HepG2 (cell line): ENCODE measurements at regions not wholly inside any gene's neighbourhood (a gene's known extent, or its start where the extent isn't known, plus 50 kb on each side); places are given as distances from the start of the nearest gene placed in this dataset.

Experiments
- ATAC-seq: fragments of 200-7000 bp; cut with Tn5 transposase; 3 replicates; pipeline ENCODE4 v1.9.1; 2020; ENCODE audit warnings: mild to moderate bottlenecking, moderate library complexity
- BruUV-seq: library from RNA; stranded (reverse); fragments of 400-500 nt; replicated peaks from 2 replicates; lab custom pipeline; 2021; lab: Mats Ljungman, UMichigan
- CTCF ChIA-PET: fragments of 300-600 bp; formaldehyde crosslinking; extraction: SDS; loops from one replicate; lab custom pipeline; 2021; ENCODE audit warnings: low total read pairs, inconsistent platforms, low intra/inter-chr PET ratio; lab: Yijun Ruan, JAX
- POLR2A ChIA-PET: fragments of 350-600 bp; sonication (Branson Sonifier 250); formaldehyde crosslinking; loops from one replicate; lab custom pipeline; 2020; ENCODE audit warnings: antibody characterized with exemption, inconsistent platforms; lab: Yijun Ruan, JAX
- DNase-seq: peaks from one replicate; pipeline ENCODE4 v3.0.0-alpha.2; 2015; ENCODE audit warnings: low spot score
- FAIRE-seq: peaks from 3 replicates; lab custom pipeline; 2011; peaks lifted over from hg19 to GRCh38; lab: Jason Lieb, UNC
- H2AFZ ChIP-seq: one replicate; pipeline ENCODE4 v1.6.1; 2011; ENCODE audit warnings: low read length, inconsistent platforms
- H3K27ac ChIP-seq: fragments of 300-600 bp; 3 replicates; pipeline ENCODE4 v1.8.0; 2011; ENCODE audit warnings: mixed run types, mild to moderate bottlenecking, mixed read lengths, low read length, inconsistent platforms; ENCODE audit not compliant: insufficient read depth; ENCODE audit errors: extremely low read length
- H3K27me3 ChIP-seq, 2 experiments: fragments of 200-600 bp in 1 of 2; 2 replicates in 1 of 2; 3 replicates in 1 of 2; pipeline versions ENCODE4 v1.6.0 to v1.8.0; 2011; ENCODE audit warnings: low read length in 2 of 2, mild to moderate bottlenecking in 2 of 2, moderate library complexity in 2 of 2, inconsistent platforms in 1 of 2; ENCODE audit not compliant: insufficient read depth in 2 of 2, control insufficient read depth in 1 of 2
- H3K36me3 ChIP-seq, 2 experiments: fragments of 200-600 bp in 1 of 2; replicated peaks in 1 of 2; 2 replicates in 1 of 2; 3 replicates in 1 of 2; pipeline versions ENCODE4 v1.5.1 to v1.8.0; 2011; ENCODE audit warnings: low read length in 2 of 2, inconsistent platforms in 1 of 2; ENCODE audit not compliant: insufficient read depth in 2 of 2, control insufficient read depth in 1 of 2
- H3K4me1 ChIP-seq: 2 replicates; pipeline ENCODE4 v1.5.1; 2012; ENCODE audit warnings: low read length, inconsistent platforms; ENCODE audit not compliant: insufficient read depth
- H3K4me2 ChIP-seq: 2 replicates; pipeline ENCODE4 v1.6.0; 2011; ENCODE audit warnings: low read depth, low read length, inconsistent platforms
- H3K4me3 ChIP-seq, 3 experiments: fragments of 200-600 bp in 1 of 3; sonication (generic), shearing (Covaris generic) in 1 of 3; replicated peaks in 1 of 3; 2 replicates each; pipeline ENCODE4 v1.5.1; 2011 to 2016; ENCODE audit warnings: low read length in 3 of 3, inconsistent platforms in 2 of 3, low read depth in 2 of 3, mild to moderate bottlenecking in 2 of 3, control low read depth in 1 of 3, mixed read lengths in 1 of 3; ENCODE audit not compliant: insufficient read depth in 1 of 3
- H3K79me2 ChIP-seq: one replicate; pipeline ENCODE4 v1.6.1; 2011; ENCODE audit warnings: low read length, inconsistent platforms; ENCODE audit not compliant: insufficient read depth
- H3K9ac ChIP-seq: 2 replicates; pipeline ENCODE4 v1.6.0; 2011; ENCODE audit warnings: mild to moderate bottlenecking, low read depth, low read length, inconsistent platforms; ENCODE audit not compliant: insufficient read depth
- H3K9me3 ChIP-seq: 2 replicates; pipeline ENCODE4 v1.5.1; 2012; ENCODE audit warnings: mild to moderate bottlenecking, low read length
- H4K20me1 ChIP-seq: 2 replicates; pipeline ENCODE4 v1.6.0; 2011; ENCODE audit warnings: inconsistent platforms, mild to moderate bottlenecking, low read length, moderate library complexity; ENCODE audit not compliant: insufficient read depth
- AKAP8 ChIP-seq: sonication (generic); formaldehyde crosslinking; IDR thresholded peaks from 2 replicates; pipeline ENCODE4 v1.5.1; 2020; ENCODE audit warnings: mild to moderate bottlenecking, missing genetic modification reagents
- ATF7 ChIP-seq, 2 experiments: fragments of 450-650 bp in 1 of 2; sonication (generic) in 1 of 2; formaldehyde crosslinking in 1 of 2; IDR thresholded peaks; 2 replicates each; pipeline versions ENCODE4 v1.4.0 to v1.6.1; 2016 to 2020; ENCODE audit warnings: antibody characterized with exemption in 1 of 2, mild to moderate bottlenecking in 1 of 2, missing genetic modification reagents in 1 of 2
- EEA1 ChIP-seq: sonication (generic); formaldehyde crosslinking; IDR thresholded peaks from 2 replicates; pipeline ENCODE4 v1.5.1; 2020; ENCODE audit warnings: mild to moderate bottlenecking, missing genetic modification reagents, borderline replicate concordance
- EP300 ChIP-seq, 3 experiments: sonication (generic) in 1 of 3; formaldehyde crosslinking in 1 of 3; IDR thresholded peaks; 2 replicates each; pipeline versions ENCODE4 v1.5.1 to v1.6.1; 2011 to 2020; ENCODE audit warnings: low read depth in 2 of 3, low read length in 2 of 3, borderline replicate concordance in 1 of 3, improper control_type of control experiment in 1 of 3, mild to moderate bottlenecking in 1 of 3, missing genetic modification reagents in 1 of 3, moderate library complexity in 1 of 3
- KLF15 ChIP-seq: sonication (generic); formaldehyde crosslinking; IDR thresholded peaks from 2 replicates; pipeline ENCODE4 v1.8.1; 2023; ENCODE audit warnings: borderline replicate concordance, mild to moderate bottlenecking, inconsistent platforms, missing genetic modification reagents, mixed read lengths
- SNRNP70 ChIP-seq: fragments of 200-400 bp; formaldehyde crosslinking; IDR thresholded peaks from 2 replicates; pipeline ENCODE4 v1.6.1; 2017; ENCODE audit warnings: mild to moderate bottlenecking, low read depth, low read length, moderate library complexity
- SOX13 ChIP-seq, 3 experiments: fragments of 450-650 bp in 1 of 3; sonication (generic) in 1 of 3; formaldehyde crosslinking in 1 of 3; IDR thresholded peaks in 2 of 3; conservative IDR thresholded peaks in 1 of 3; 2 replicates each; pipeline versions ENCODE4 v1.5.0 to v1.6.1; 2016 to 2020; ENCODE audit warnings: antibody characterized with exemption in 1 of 3, mild to moderate bottlenecking in 1 of 3, missing compliant biosample characterization in 1 of 3, missing genetic modification reagents in 1 of 3, moderate library complexity in 1 of 3
- ZNF12 ChIP-seq: sonication (generic); formaldehyde crosslinking; IDR thresholded peaks from 2 replicates; pipeline ENCODE4 v1.5.0; 2020; ENCODE audit warnings: missing genetic modification reagents
- ZNF224 ChIP-seq: sonication (generic); formaldehyde crosslinking; IDR thresholded peaks from 2 replicates; pipeline ENCODE4 v1.5.0; 2020; ENCODE audit warnings: mild to moderate bottlenecking, missing genetic modification reagents
- WGBS: methylation state at CpG from one replicate; pipeline ENCODE4 v1.1.6; 2017; ENCODE audit warnings: low lambda C conversion rate; 5-methylcytosine and 5-hydroxymethylcytosine counted together
- in situ Hi-C: cut with HindIII; loops from 2 replicates; pipeline ENCODE4 v1.10.0; 2017; ENCODE audit warnings: low pct_unique_long_range_greater_than_20kb; ENCODE audit not compliant: extremely low pct_ligation_motif_present
- intact Hi-C: fragments of 100-400 bp; cut with micrococcal nuclease; formaldehyde crosslinking; loops from one replicate; pipeline ENCODE4 v1.10.0; 2022; ENCODE audit not compliant: unreplicated experiment
- TF ChIP-seq, protein P1 (sequence below): sonication (generic); formaldehyde crosslinking; IDR thresholded peaks from 2 replicates; pipeline ENCODE4 v1.5.1; 2020; ENCODE audit warnings: missing genetic modification reagents, mild to moderate bottlenecking, borderline replicate concordance

DNA sequence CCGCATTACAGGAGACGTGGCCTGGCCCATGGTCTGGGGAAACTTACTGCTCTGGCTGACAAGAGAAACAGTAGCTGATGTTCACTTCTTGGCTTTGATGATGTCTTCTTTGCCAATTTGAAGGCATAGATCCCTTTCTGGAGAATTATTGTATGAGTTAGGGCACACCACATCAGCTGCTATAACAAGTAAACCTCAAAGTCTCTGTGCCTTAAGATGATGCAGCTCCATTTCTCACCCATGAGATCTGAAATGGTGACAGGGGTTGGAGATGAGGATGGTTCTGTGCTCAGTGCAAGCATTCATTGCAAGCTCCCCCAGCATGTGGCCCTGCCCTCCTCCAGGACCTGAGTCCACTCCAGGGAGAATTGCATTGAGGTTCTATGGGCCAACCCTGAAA lies 157.4 kb downstream of the IRX5 start:
- no peaks in the 10 kb centered on the region for H3K9me3 ChIP-seq
- intact Hi-C loops = no loop called here
- in situ Hi-C loops = no loop called here
- no peak for DNase-seq
- no TSS peak for BruUV-seq
- H3K27ac ChIP-seq = no peak overlapping the region
- no peaks in the 10 kb centered on the region for H3K36me3 ChIP-seq
- H3K4me3 ChIP-seq = no peak overlapping the region
- H4K20me1 ChIP-seq = no peaks in the 10 kb centered on the region
- no peaks in the 10 kb centered on the region for H3K4me1 ChIP-seq
- ATAC-seq = no peak
- H2AFZ ChIP-seq = no peak overlapping the region
- 78% methylated on average over 2 of the region's 2 CpGs for WGBS
- H3K79me2 ChIP-seq = no peaks in the 10 kb centered on the region
- no peak overlapping the region for H3K4me2 ChIP-seq
- no peak for FAIRE-seq
- H3K27me3 ChIP-seq = peaks cover 0 to 3% of the 10 kb centered on the region in 2 experiments; a peak in 1 of 5 replicates
- POLR2A ChIA-PET = no interaction called here
- H3K9ac ChIP-seq = no peak overlapping the region
- TF ChIP-seq AKAP8 (CRISPR knock-in tag) = no peak
- TF ChIP-seq ZNF12 (CRISPR knock-in tag) = peak; percentile 72; the same call in 1 of the 2 replicates
- TF ChIP-seq, all 625 proteins: peak for 1
- CTCF ChIA-PET = no interaction called here

DNA sequence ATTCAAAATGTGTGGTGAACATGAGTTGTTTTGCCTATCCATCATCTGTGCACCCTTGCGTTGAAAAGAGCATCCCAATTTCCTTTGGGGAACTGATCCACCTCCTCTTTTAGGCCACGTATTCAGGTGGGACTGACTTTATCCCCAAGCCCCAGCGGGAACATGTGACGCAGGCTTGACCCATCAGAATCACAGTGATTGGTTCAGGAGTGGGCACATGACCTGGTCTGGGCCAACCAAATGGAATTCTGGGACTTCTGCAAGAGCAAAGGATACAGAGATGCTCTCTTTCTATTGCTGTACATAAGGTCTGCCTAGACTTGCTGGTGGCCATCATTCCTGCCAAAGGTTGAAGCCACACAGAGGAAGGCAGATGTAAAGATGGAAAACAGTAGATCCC lies 158.9 kb downstream of the IRX5 start:
- H3K36me3 ChIP-seq = no peaks in the 10 kb centered on the region
- no peaks in the 10 kb centered on the region for H3K79me2 ChIP-seq
- no peak overlapping the region for H3K4me3 ChIP-seq
- H2AFZ ChIP-seq = no peak overlapping the region
- no peaks in the 10 kb centered on the region for H4K20me1 ChIP-seq
- no peak overlapping the region for H3K4me2 ChIP-seq
- FAIRE-seq = no peak
- no peak overlapping the region for H3K27ac ChIP-seq
- ChIA-PET POLR2A (no interaction called here), CTCF (no interaction called here)
- no peak for DNase-seq
- no peak for ATAC-seq
- in situ Hi-C loops (no loop called here), intact Hi-C loops (no loop called here)
- no TSS peak for BruUV-seq
- H3K27me3 ChIP-seq = peaks cover 0 to 4% of the 10 kb centered on the region in 2 experiments; a peak in 1 of 5 replicates
- H3K9ac ChIP-seq = no peak overlapping the region
- TF ChIP-seq EP300 (IDR thresholded peaks at IDR 0.05; ENCODE audit: low read depth in 2 of 2, low read length in 2 of 2) (no peak), EP300 (CRISPR knock-in tag; IDR thresholded peaks at IDR 0.05; ENCODE audit: borderline replicate concordance) (no peak), KLF15 (CRISPR knock-in tag) (no peak), SOX13 (IDR thresholded peaks at IDR 0.05) (no peak), SOX13 (CRISPR knock-in tag; conservative IDR thresholded peaks at IDR 0.05 in 1 of 2, IDR thresholded peaks at IDR 0.05 in 1 of 2) (no peak), ZNF224 (CRISPR knock-in tag) (no peak), ATF7 (IDR thresholded peaks at IDR 0.05) (peak; percentile 62), ATF7 (CRISPR knock-in tag; IDR thresholded peaks at IDR 0.05) (no peak), SNRNP70 (no peak), EEA1 (no peak)
- TF ChIP-seq, protein P1, sequence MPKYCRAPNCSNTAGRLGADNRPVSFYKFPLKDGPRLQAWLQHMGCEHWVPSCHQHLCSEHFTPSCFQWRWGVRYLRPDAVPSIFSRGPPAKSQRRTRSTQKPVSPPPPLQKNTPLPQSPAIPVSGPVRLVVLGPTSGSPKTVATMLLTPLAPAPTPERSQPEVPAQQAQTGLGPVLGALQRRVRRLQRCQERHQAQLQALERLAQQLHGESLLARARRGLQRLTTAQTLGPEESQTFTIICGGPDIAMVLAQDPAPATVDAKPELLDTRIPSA (CRISPR knock-in tag) = no peak
- no peaks in the 10 kb centered on the region for H3K9me3 ChIP-seq
- WGBS = 28% methylated on average over 4 of the region's 4 CpGs
- H3K4me1 ChIP-seq = no peaks in the 10 kb centered on the region
